Body of pancreas (tissue), 4 donors: ENCODE measurements at regions not wholly inside any gene's neighbourhood (a gene's known extent, or its start where the extent isn't known, plus 50 kb on each side); places are given as distances from the start of the nearest gene placed in this dataset.

Source experiments
- CTCF ChIP-seq, 7 experiments: fragments of 450-650 bp in 4 of 7; fragments of 200-600 bp in 3 of 7; sonication (generic) in 3 of 7; IDR thresholded peaks; one replicate each; pipeline ENCODE4 v1.5.1; 2016 to 2019; ENCODE audit warnings: antibody characterized with exemption in 7 of 7
- POLR2A ChIP-seq, 3 donors: fragments of 450-650 bp; IDR thresholded peaks; one replicate each; pipeline ENCODE4 v1.6.1; 2016; ENCODE audit warnings: antibody characterized with exemption in 3 of 3, mild to moderate bottlenecking in 2 of 3

DNA sequence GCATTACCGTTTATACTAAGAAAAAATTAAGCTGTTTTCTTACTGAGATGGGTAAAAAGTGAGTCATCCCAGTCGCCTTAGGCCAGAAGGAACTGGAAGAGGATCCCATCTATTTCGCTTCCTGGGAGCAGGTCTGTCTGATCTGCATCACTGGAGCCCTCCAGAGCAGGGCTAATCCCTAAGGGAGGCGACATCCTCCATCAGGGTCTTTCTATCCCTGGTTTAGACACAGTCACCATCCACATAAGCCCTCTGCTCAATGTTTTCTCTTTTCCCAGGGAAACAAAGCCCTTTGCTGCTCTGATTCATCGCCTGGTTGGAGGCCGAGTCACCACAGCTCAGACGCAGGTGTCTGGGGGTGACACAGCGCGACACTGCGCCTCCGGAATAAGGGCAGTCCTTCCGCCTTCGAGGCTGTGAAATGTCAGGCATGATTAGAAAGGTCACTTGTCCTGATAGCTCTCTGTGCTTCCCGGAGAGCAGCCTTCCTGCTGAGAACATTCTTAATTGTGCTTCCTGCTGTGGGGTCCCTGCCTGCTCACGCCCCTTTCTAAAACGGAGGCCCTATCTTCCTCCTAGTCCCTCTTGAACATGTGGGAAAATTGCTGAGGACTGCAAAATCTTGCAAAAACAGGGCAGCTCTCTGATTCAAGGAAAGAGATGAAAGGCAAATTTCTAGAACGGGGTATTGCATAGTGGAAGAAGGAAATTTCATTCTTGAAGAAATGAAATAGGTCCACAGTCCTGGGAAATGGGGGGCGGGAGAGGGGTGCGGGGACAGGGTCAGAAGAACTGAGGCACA lies 56.3 kb downstream of the MARCHF4 start:
- TF ChIP-seq CTCF (IDR thresholded peaks at IDR 0.05) (no peak), POLR2A (IDR thresholded peaks at IDR 0.05) (no peak)
